ENCODE measurements at regions not wholly inside any gene's neighbourhood (a gene's known extent, or its start where the extent isn't known, plus 50 kb on each side); places are given as distances from the start of the nearest gene placed in this dataset.
"Not testable (repeated sequence)": the region's sequence is repeated elsewhere in the genome, so short reads cannot be mapped to it uniquely, and the experiment has no call there.

DNA sequence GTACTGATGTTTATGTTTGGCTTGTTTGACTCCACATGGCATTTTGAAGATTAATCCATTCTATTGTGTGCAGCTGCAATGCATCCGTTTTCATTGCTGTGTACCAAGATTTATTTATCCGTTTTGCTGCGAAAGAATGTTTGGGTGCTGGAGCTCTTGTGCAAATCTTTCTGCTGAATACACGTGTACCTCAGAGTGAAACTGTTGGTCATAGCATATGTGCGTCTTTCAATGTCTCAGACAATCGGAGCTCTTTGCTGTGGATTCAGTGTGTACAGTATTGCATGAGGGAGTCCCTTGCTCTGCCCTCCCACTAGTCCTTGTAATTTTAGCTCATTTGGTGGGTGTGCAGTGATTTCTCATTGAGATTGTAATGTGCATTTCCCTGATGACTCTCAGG lies 545.4 kb downstream of the TBC1D22A start:
- Mint-ChIP-seq H3K4me3 (no peak overlapping the region), H3K27me3 (ENCODE audit: low read depth) (peaks cover 6% of the 10 kb centered on the region), H3K4me1 (peaks cover 18% of the 10 kb centered on the region), H3K9me3 (peaks cover 17% of the 10 kb centered on the region), H3K36me3 (ENCODE audit: low read depth) (no peaks in the 10 kb centered on the region), H3K27ac (no peak overlapping the region)
- TF ChIP-seq, protein P1, sequence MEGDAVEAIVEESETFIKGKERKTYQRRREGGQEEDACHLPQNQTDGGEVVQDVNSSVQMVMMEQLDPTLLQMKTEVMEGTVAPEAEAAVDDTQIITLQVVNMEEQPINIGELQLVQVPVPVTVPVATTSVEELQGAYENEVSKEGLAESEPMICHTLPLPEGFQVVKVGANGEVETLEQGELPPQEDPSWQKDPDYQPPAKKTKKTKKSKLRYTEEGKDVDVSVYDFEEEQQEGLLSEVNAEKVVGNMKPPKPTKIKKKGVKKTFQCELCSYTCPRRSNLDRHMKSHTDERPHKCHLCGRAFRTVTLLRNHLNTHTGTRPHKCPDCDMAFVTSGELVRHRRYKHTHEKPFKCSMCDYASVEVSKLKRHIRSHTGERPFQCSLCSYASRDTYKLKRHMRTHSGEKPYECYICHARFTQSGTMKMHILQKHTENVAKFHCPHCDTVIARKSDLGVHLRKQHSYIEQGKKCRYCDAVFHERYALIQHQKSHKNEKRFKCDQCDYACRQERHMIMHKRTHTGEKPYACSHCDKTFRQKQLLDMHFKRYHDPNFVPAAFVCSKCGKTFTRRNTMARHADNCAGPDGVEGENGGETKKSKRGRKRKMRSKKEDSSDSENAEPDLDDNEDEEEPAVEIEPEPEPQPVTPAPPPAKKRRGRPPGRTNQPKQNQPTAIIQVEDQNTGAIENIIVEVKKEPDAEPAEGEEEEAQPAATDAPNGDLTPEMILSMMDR (IDR thresholded peaks at IDR 0.05; ENCODE audit: unreplicated experiment in 3 of 3) = no peak

GRCh38 chr22:47307326-47307725 lies 544.9 kb downstream of the TBC1D22A start:
- TF ChIP-seq, protein P1 (IDR thresholded peaks at IDR 0.05; ENCODE audit: unreplicated experiment in 3 of 3) = no peak
- Mint-ChIP-seq H3K36me3 (ENCODE audit: low read depth) (no peaks in the 10 kb centered on the region), H3K27ac (no peak overlapping the region), H3K27me3 (ENCODE audit: low read depth) (peaks cover 6% of the 10 kb centered on the region), H3K4me1 (peaks cover 18% of the 10 kb centered on the region), H3K4me3 (no peak overlapping the region), H3K9me3 (peaks cover 15% of the 10 kb centered on the region)

DNA sequence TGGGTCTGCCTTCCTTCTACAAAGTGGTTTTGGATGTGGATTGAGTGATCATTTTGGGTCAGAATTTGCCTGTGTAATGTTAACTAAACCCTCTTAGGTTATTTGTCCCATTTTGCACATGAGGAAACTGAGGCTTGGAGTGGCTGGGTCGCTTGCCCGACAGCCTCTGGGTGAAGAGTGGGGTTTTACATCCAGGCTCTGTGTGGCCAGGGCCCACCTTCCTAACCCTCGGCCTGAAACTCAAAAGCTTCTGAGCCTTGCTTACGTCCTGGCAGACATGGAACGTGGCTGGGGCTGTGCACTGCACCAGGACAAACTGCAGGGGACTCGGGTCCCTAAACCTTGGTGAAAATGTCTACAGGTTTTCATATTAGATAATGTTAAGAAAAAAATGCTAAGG lies 542.4 kb downstream of the TBC1D22A start:
- H3K4me3 Mint-ChIP-seq = no peak overlapping the region
- H3K27ac Mint-ChIP-seq = no peak overlapping the region
- H3K4me1 Mint-ChIP-seq = peaks cover 18% of the 10 kb centered on the region
- peaks cover 22% of the 10 kb centered on the region for H3K9me3 Mint-ChIP-seq
- no peaks in the 10 kb centered on the region for H3K36me3 Mint-ChIP-seq (ENCODE audit: low read depth)
- peaks cover 6% of the 10 kb centered on the region for H3K27me3 Mint-ChIP-seq (ENCODE audit: low read depth)
- TF ChIP-seq, protein P1 (IDR thresholded peaks at IDR 0.05; ENCODE audit: unreplicated experiment in 3 of 3) = no peak

- Mint-ChIP-seq H3K36me3 (ENCODE audit: low read depth) (no peaks in the 10 kb centered on the region), H3K4me3 (no peak overlapping the region), H3K9me3 (peaks cover 18% of the 10 kb centered on the region), H3K27ac (no peak overlapping the region), H3K27me3 (ENCODE audit: low read depth) (peaks cover 1% of the 10 kb centered on the region), H3K4me1 (peaks cover 13% of the 10 kb centered on the region)
- TF ChIP-seq, protein P1 (IDR thresholded peaks at IDR 0.05; ENCODE audit: unreplicated experiment in 3 of 3) = no peak
These were observed 541.9 kb downstream of the TBC1D22A start for GRCh38 chr22:47304191-47304831.

DNA sequence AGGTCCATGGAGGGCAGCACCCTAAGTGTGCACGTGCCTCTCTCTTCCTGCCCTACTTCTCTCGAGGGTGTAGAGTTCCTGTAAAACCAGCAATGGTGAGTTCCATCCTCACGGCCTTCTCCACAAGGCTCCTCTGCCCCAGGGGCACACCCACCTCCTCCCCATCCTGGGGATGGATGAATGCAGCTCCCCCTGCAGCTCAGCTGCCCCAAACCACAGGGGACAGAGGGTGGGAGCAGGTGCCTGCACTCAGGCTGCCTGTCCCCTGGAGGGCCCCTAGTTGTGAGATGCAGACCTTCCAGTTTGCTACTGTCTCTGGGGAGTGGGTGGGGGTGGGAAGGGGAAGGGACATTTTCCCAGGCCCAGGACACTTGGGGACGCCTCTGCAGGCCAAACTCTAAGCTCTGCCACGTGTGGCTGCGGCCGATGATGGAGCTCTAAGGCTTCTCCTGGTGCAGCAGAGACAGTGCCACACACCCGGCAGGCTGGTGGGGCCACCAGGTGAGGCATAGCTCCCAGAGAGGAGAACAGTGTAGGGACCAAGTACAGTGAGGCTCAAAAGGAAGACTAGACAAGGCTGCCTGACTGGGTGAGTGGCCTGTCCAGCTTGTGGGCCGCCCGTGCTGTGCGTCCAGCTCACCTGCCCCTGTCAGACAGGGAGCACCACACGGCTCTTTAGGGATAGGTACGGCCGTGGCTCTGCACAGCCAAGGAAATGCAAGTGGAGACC lies 540.9 kb downstream of the TBC1D22A start:
- H3K4me3 Mint-ChIP-seq = no peak overlapping the region
- no peaks in the 10 kb centered on the region for H3K36me3 Mint-ChIP-seq (ENCODE audit: low read depth)
- peaks cover 8% of the 10 kb centered on the region for H3K4me1 Mint-ChIP-seq
- H3K9me3 Mint-ChIP-seq = peaks cover 20% of the 10 kb centered on the region
- H3K27me3 Mint-ChIP-seq (ENCODE audit: low read depth) = peaks cover 2% of the 10 kb centered on the region
- TF ChIP-seq, protein P1 (IDR thresholded peaks at IDR 0.05; ENCODE audit: unreplicated experiment in 3 of 3) = no peak
- no peak overlapping the region for H3K27ac Mint-ChIP-seq

GRCh38 chr22:47302587-47302986 lies 540.1 kb downstream of the TBC1D22A start:
- H3K27me3 Mint-ChIP-seq (ENCODE audit: low read depth); H3K27ac Mint-ChIP-seq; H3K36me3 Mint-ChIP-seq (ENCODE audit: low read depth); H3K4me3 Mint-ChIP-seq; H3K4me1 Mint-ChIP-seq: not testable (repeated sequence)
- peaks cover 21% of the 10 kb centered on the region for H3K9me3 Mint-ChIP-seq

All from nephron (organoid).